ENCODE measurements at regions not wholly inside any gene's neighbourhood (a gene's known extent, or its start where the extent isn't known, plus 50 kb on each side); places are given as distances from the start of the nearest gene placed in this dataset.

DNA sequence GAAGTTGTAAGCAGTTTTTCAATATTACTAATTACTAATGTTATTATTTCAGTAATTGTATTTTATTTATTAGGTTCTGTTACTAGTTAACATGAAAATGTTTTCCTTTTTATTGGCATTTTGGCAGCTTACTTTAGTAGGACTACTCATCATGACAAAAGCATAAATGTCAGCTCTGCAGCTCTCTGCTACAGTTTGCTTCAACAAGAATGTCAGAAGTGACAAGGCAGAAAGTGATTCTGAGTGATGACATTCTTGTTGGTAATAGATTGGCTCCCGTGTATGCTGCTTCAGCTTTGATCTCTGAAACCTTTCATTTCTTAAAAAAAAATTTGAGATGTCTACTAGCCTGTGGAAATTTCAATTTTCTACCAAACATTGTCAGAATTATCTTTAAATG lies 1193.9 kb downstream of the FSTL5 start:
- no peak overlapping the region for H3K27ac ChIP-seq (ENCODE audit: low read depth, low read length)
- H3K9me2 ChIP-seq (ENCODE audit: insufficient read depth): no peaks in the 10 kb centered on the region
- no peak overlapping the region for H3K9ac ChIP-seq (ENCODE audit: low read length)
- H3K4me1 ChIP-seq (ENCODE audit: control insufficient read depth in 1 of 2, insufficient read depth in 2 of 2, low read length in 2 of 2): no peaks in the 10 kb centered on the region
- H2AFZ ChIP-seq (ENCODE audit: low read depth, low read length, poor library complexity, severe bottlenecking): no peak overlapping the region
- H3K9me3 ChIP-seq (ENCODE audit: control insufficient read depth in 1 of 2, insufficient read depth in 1 of 2, low read depth in 1 of 2, low read length in 2 of 2): no peaks in the 10 kb centered on the region
- H3K4me2 ChIP-seq (ENCODE audit: low read length): no peak overlapping the region
- no TSS peak for BruUV-seq (replicated peaks)
- no peaks in the 10 kb centered on the region for H3K27me3 ChIP-seq (ENCODE audit: insufficient read depth, low read length)
- CTCF ChIA-PET: no interaction called here
- no peak overlapping the region for H3K4me3 ChIP-seq (replicated peaks in 1 of 2; ENCODE audit: low read depth in 1 of 2, low read length in 2 of 2)
- H3K36me3 ChIP-seq (ENCODE audit: control insufficient read depth in 1 of 2, insufficient read depth in 2 of 2, low read length in 2 of 2): no peaks in the 10 kb centered on the region
- no peaks in the 10 kb centered on the region for H3K79me2 ChIP-seq (ENCODE audit: insufficient read depth, low read length)
- ATAC-seq (no peak), DNase-seq (ENCODE audit: low read depth, low spot score) (no peak)
- TF ChIP-seq ZFX (IDR thresholded peaks at IDR 0.05) (no peak), EZH2 (IDR thresholded peaks at IDR 0.05) (no peak), REST (IDR thresholded peaks at IDR 0.05; ENCODE audit: low read depth) (no peak), EGR1 (IDR thresholded peaks at IDR 0.05; ENCODE audit: low read depth) (no peak), CBX3 (IDR thresholded peaks at IDR 0.05; ENCODE audit: low read depth) (no peak), SRF (IDR thresholded peaks at IDR 0.05; ENCODE audit: low read depth) (no peak), ATF3 (IDR thresholded peaks at IDR 0.05) (no peak), POLR2AphosphoS5 (IDR thresholded peaks at IDR 0.05; ENCODE audit: low read depth, low read length) (no peak), POLR2A (IDR thresholded peaks at IDR 0.05; ENCODE audit: borderline replicate concordance, extremely low read depth, insufficient read depth, insufficient read length) (no peak), YY1 (IDR thresholded peaks at IDR 0.05; ENCODE audit: extremely low read depth, insufficient replicate concordance, low read depth, low read length) (no peak), ZBTB33 (IDR thresholded peaks at IDR 0.05; ENCODE audit: extremely low read depth, insufficient replicate concordance, low read length) (no peak), SIN3A (IDR thresholded peaks at IDR 0.05; ENCODE audit: low read depth) (no peak), CEBPB (IDR thresholded peaks at IDR 0.05; ENCODE audit: low read depth) (no peak)
- H4K20me1 ChIP-seq (ENCODE audit: insufficient read depth): no peaks in the 10 kb centered on the region
- RAD21 ChIA-PET (ENCODE audit: low non-redundant PET in 1 of 2, low total read pairs in 2 of 2, uncharacterized antibody in 2 of 2, unreplicated experiment in 2 of 2): no interaction called here
- intact Hi-C loops (cut with micrococcal nuclease): no loop called here
- POLR2A ChIA-PET: no interaction called here

Data from HCT116 (cell line).